Fibroblast of upper back skin (primary cell): ENCODE measurements at regions not wholly inside any gene's neighbourhood (a gene's known extent, or its start where the extent isn't known, plus 50 kb on each side); places are given as distances from the start of the nearest gene placed in this dataset.
"Not testable (repeated sequence)": the region's sequence is repeated elsewhere in the genome, so short reads cannot be mapped to it uniquely, and the experiment has no call there.

Source experiments
- DNase-seq: peaks from one replicate; pipeline ENCODE4 v3.0.0-alpha.2; 2013

GRCh38 chr6:78243519-78243918 is 590.7 kb downstream of the MEI4 start:
- peak; percentile 52 for DNase-seq

- peak; percentile 34 for DNase-seq
These were observed 599.1 kb downstream of the MEI4 start for GRCh38 chr6:78251931-78252330.

GRCh38 chr6:78253618-78254017 is 600.8 kb downstream of the MEI4 start:
- no peak for DNase-seq

- DNase-seq = no peak
These were observed 607.1 kb downstream of the MEI4 start for GRCh38 chr6:78259935-78260334.

GRCh38 chr6:78260427-78260826 is 606.9 kb upstream of the IRAK1BP1 start:
- not testable (repeated sequence) for DNase-seq

GRCh38 chr6:78268591-78269452 is 598.5 kb upstream of the IRAK1BP1 start:
- no peak for DNase-seq

GRCh38 chr6:78300885-78301284 is 566.5 kb upstream of the IRAK1BP1 start:
- DNase-seq = no peak

- no peak for DNase-seq
These were observed 564.9 kb upstream of the IRAK1BP1 start for GRCh38 chr6:78302411-78302810.

- no peak for DNase-seq
These were observed 559.3 kb upstream of the IRAK1BP1 start for GRCh38 chr6:78308025-78308424.

- no peak for DNase-seq
These were observed 545.1 kb upstream of the IRAK1BP1 start for GRCh38 chr6:78322068-78322845.

- DNase-seq = no peak
These were observed 543.1 kb upstream of the IRAK1BP1 start for GRCh38 chr6:78324213-78324612.

GRCh38 chr6:78340755-78341154 is 526.6 kb upstream of the IRAK1BP1 start:
- DNase-seq = no peak

- DNase-seq = no peak
These were observed 521.5 kb upstream of the IRAK1BP1 start for GRCh38 chr6:78345882-78346281.

GRCh38 chr6:78347191-78347916 is 520.0 kb upstream of the IRAK1BP1 start:
- no peak for DNase-seq

- no peak for DNase-seq
These were observed 514.3 kb upstream of the IRAK1BP1 start for GRCh38 chr6:78353040-78353439.

GRCh38 chr6:78363688-78364087 is 503.7 kb upstream of the IRAK1BP1 start:
- no peak for DNase-seq

- DNase-seq = no peak
These were observed 501.9 kb upstream of the IRAK1BP1 start for GRCh38 chr6:78365473-78365872.

- no peak for DNase-seq
These were observed 490.3 kb upstream of the IRAK1BP1 start for GRCh38 chr6:78377056-78377455.

- DNase-seq = no peak
These were observed 487.4 kb upstream of the IRAK1BP1 start for GRCh38 chr6:78379982-78380381.

- DNase-seq = no peak
These were observed 486.8 kb upstream of the IRAK1BP1 start for GRCh38 chr6:78380541-78380940.

- DNase-seq = no peak
These were observed 483.4 kb upstream of the IRAK1BP1 start for GRCh38 chr6:78383968-78384367.

- not testable (repeated sequence) for DNase-seq
These were observed 480.5 kb upstream of the IRAK1BP1 start for GRCh38 chr6:78386854-78387253.

GRCh38 chr6:78390066-78390465 is 477.3 kb upstream of the IRAK1BP1 start:
- DNase-seq = no peak
